Choroid plexus epithelial cell (primary cell): ENCODE measurements at regions not wholly inside any gene's neighbourhood (a gene's known extent, or its start where the extent isn't known, plus 50 kb on each side); places are given as distances from the start of the nearest gene placed in this dataset.

Experiments used
- DNase-seq: peaks from one replicate; pipeline ENCODE4 v3.0.0-alpha.2; 2010; ENCODE audit warnings: low read depth
- H3K4me3 ChIP-seq: 2 replicates; pipeline ENCODE4 v1.5.1; 2011; ENCODE audit warnings: low read depth, mild to moderate bottlenecking, control low read depth, low read length, moderate library complexity
- TF ChIP-seq, protein P1 (sequence below): conservative IDR thresholded peaks from 2 replicates; pipeline ENCODE4 v1.5.1; 2011; ENCODE audit warnings: low read depth, mild to moderate bottlenecking, control low read depth, inconsistent platforms, low read length, moderate library complexity

DNA sequence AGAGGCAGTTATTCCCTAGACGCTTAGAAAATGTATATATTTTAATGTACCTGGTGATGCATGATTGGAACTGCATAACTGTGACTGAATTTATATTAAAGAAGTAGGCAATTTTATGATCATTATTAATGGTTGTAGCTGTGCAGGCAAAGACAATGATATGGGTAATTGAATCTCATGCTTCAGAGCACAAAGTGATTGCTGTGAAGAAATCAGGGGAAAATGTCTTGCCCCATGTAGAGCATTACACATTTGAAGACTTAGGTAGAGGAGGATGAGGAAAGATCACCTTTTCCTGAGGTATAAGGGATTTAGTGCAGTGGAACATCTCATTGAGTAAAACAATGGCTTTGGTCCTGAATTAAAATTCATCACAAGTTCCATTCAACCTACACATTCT is 246.8 kb upstream of the DCC start:
- DNase-seq: no peak
- H3K4me3 ChIP-seq: no peak overlapping the region
- TF ChIP-seq, protein P1, sequence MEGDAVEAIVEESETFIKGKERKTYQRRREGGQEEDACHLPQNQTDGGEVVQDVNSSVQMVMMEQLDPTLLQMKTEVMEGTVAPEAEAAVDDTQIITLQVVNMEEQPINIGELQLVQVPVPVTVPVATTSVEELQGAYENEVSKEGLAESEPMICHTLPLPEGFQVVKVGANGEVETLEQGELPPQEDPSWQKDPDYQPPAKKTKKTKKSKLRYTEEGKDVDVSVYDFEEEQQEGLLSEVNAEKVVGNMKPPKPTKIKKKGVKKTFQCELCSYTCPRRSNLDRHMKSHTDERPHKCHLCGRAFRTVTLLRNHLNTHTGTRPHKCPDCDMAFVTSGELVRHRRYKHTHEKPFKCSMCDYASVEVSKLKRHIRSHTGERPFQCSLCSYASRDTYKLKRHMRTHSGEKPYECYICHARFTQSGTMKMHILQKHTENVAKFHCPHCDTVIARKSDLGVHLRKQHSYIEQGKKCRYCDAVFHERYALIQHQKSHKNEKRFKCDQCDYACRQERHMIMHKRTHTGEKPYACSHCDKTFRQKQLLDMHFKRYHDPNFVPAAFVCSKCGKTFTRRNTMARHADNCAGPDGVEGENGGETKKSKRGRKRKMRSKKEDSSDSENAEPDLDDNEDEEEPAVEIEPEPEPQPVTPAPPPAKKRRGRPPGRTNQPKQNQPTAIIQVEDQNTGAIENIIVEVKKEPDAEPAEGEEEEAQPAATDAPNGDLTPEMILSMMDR: no peak

DNA sequence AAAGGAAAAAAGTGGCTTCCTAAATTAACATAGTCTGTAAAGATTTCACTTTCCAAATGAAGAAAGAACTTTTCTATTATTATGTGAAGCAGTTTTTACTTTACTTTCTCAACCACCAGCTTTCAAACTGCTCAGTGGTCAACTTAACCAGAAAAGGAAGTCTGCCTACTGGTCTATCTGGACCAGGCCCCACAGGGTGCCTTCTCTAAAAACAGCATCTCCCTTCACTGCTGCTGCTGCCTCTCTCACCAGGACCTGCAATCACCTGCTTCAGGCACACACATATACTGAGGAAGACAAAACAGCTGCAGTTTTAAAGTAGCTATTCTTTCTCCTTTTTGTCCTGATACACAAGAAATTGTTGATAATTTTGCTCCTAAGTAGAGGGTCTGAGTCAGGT is 221.3 kb upstream of the DCC start:
- H3K4me3 ChIP-seq: no peak overlapping the region
- TF ChIP-seq, protein P1: no peak
- DNase-seq: no peak

DNA sequence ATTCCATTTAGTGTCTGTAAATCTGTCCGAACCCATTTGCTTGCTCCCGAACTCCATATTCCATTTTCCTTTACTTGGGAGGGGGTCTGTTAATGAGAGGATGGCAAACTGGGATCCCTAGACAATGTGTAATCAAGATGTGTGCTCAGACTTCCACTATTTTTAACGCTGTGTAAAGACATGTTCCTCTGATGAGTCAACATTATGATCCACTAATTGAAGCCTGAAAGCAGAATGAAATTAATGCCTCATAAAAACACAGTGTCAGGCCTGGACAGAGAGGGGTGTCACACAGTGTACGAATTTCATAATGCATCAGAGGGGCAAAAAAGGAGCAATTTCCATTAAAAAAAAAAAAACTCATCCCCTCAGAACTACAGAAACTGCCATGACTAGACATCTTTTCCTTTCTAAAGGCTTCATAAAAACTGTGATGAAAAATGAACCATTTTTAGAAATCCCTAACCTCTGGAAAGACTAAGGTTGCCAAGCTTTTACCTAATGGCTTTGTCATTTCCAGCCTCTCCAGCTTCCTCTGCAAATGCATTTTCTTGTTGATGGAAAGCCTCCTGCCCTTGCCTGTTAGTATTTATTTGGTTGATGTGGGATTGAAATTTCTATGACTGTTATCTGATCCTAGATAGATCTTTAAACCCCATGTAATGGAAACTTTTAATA is 209.2 kb upstream of the DCC start:
- DNase-seq: no peak
- TF ChIP-seq, protein P1: no peak
- no peak overlapping the region for H3K4me3 ChIP-seq

DNA sequence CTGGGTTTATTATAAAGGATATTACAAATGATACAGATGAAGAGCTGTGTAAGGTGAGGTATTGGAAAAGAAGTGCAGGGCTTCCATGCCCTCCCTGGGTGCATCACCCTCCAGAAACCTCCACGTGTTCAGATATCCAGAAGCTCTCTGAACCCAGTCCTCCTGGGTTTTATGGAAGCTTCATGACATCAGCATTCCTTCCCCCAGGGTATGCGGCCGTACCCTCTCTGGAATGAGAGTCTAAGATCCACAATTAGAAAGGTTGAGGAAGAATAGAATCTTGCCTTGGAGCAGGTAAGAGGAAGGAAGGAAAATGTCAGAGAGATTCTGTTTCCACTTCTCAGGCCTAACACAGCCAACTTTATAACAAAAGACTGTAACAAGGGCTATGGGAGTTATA is 208.2 kb upstream of the DCC start:
- H3K4me3 ChIP-seq: no peak overlapping the region
- no peak for DNase-seq
- TF ChIP-seq, protein P1: no peak

DNA sequence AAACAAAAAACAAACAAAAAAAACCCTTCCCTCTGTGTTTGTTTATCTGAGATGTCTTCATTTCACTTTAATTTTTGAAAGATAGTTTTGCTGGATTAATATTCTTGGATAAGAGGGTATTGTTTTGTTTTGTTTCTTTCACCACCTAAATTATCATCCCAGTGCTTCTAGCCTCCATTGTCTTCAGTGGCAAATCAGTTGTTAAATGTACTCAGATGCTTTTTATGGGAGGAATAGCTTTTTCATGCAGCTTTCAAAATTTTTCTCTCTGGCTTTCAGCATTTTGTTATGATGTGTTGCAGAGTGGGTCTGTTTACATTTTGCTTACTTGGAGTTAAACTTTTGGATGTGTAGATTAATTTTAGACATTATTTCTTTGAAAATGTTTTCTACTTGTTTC is 203.5 kb upstream of the DCC start:
- TF ChIP-seq, protein P1: no peak
- H3K4me3 ChIP-seq: no peak overlapping the region
- no peak for DNase-seq

DNA sequence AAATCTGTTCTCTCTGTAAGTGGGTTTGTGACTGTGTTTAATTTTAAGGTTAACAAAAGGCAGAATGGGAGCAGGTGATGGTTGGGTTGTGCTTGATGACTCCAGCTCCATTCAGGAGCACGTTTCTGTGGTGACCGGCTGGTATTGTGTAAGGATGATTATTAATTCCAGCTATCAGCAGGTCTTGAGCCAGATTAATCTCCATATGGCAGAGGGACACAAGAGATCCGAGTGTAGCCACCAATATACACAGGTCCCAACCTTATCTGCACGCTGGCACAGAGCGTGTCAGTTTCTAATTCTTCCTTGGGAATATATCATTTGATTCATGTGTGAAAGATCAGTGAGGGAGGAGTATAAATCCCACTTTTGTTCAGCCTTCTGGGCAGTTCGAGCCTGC is 199.0 kb upstream of the DCC start:
- H3K4me3 ChIP-seq: no peak overlapping the region
- DNase-seq: no peak
- TF ChIP-seq, protein P1: no peak

DNA sequence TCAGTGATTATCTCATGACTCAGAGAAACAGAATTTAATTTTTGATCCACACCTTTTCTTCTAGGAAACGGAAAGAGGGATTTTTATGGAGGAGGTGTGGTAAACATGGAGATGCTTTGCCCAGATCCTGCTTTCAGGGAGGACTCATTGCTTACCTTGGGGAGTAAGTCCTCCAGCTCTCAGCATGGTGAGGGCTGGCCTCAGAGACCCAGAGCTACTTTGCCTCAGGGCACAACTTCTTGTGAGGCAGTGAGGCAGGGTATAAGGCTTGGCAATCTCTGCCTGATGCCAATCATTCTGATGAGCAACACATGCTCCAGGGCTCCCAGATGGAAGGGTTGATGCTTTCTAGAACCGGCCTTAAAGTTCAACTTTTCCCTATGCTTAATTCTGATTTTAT is 189.9 kb upstream of the DCC start:
- no peak overlapping the region for H3K4me3 ChIP-seq
- TF ChIP-seq, protein P1: no peak
- no peak for DNase-seq
